ENCODE measurements at regions not wholly inside any gene's neighbourhood (a gene's known extent, or its start where the extent isn't known, plus 50 kb on each side); places are given as distances from the start of the nearest gene placed in this dataset.

- TF ChIP-seq, protein P1, sequence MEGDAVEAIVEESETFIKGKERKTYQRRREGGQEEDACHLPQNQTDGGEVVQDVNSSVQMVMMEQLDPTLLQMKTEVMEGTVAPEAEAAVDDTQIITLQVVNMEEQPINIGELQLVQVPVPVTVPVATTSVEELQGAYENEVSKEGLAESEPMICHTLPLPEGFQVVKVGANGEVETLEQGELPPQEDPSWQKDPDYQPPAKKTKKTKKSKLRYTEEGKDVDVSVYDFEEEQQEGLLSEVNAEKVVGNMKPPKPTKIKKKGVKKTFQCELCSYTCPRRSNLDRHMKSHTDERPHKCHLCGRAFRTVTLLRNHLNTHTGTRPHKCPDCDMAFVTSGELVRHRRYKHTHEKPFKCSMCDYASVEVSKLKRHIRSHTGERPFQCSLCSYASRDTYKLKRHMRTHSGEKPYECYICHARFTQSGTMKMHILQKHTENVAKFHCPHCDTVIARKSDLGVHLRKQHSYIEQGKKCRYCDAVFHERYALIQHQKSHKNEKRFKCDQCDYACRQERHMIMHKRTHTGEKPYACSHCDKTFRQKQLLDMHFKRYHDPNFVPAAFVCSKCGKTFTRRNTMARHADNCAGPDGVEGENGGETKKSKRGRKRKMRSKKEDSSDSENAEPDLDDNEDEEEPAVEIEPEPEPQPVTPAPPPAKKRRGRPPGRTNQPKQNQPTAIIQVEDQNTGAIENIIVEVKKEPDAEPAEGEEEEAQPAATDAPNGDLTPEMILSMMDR (IDR thresholded peaks at IDR 0.05; ENCODE audit: low read depth, low read length, missing input control), result no peak
Measured at GRCh38 chr1:187212377-187212776, 383.6 kb downstream of the PLA2G4A start (continued).

GRCh38 chr1:187226396-187226795, 397.6 kb downstream of the PLA2G4A start:
- Histone ChIP-seq H3K27ac (ENCODE audit: low read depth in 1 of 2, low read length in 2 of 2) (no peak overlapping the region), H3K4me3 (ENCODE audit: low read depth in 1 of 3, low read length in 3 of 3) (no peak overlapping the region), H3K9ac (ENCODE audit: low read depth in 1 of 2, low read length in 2 of 2) (no peak overlapping the region), H3K36me3 (ENCODE audit: control insufficient read depth in 4 of 4, insufficient read depth in 3 of 4, low read depth in 1 of 4, low read length in 3 of 4) (no peaks in the 10 kb centered on the region), H3K4me1 (ENCODE audit: control insufficient read depth in 4 of 4, insufficient read depth in 4 of 4, low read length in 3 of 4) (peaks cover 0 to 2% (median 0%) of the 10 kb centered on the region in 4 donors), H3K9me3 (ENCODE audit: control insufficient read depth in 4 of 4, low read length in 3 of 4) (no peaks in the 10 kb centered on the region), H3K27me3 (ENCODE audit: control insufficient read depth in 4 of 4, insufficient read depth in 4 of 4, low read length in 3 of 4) (no peaks in the 10 kb centered on the region)
- 69% methylated on average over 2 of the region's 2 CpGs for WGBS
- no peak for TF ChIP-seq ZBTB33 (IDR thresholded peaks at IDR 0.05)
- no peak for TF ChIP-seq TAF1 (conservative IDR thresholded peaks at IDR 0.05)
- TF ChIP-seq RXRA (IDR thresholded peaks at IDR 0.05), result no peak
- no peak for TF ChIP-seq GABPA (IDR thresholded peaks at IDR 0.05 in 1 of 2, conservative IDR thresholded peaks at IDR 0.05 in 1 of 2)
- DNase-seq (ENCODE audit: low spot score), result no peak

DNA sequence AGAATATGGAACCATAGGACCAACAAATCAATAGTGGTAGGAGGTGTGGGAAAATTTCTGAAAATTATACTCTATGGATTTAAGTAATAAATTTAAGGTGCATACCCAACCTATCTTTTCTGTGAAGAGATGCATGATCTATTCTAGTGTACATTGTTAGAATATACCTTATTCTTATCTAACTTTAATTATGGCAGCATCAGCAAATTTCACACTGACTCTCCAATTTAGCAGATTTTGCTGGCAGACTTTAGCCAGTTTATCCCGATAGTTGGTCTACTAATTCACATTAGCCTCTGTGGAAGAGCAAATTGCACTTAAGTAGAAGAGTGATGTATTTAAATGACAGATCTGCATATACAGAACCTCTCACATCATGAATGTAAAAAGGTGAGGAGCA, 400.0 kb downstream of the PLA2G4A start:
- no peak overlapping the region for H3K4me3 ChIP-seq (ENCODE audit: low read depth in 1 of 3, low read length in 3 of 3)
- no peak for TF ChIP-seq FOXA2 (IDR thresholded peaks at IDR 0.05)
- no peaks in the 10 kb centered on the region for H3K9me3 ChIP-seq (ENCODE audit: control insufficient read depth in 4 of 4, low read length in 3 of 4)
- H3K27ac ChIP-seq (ENCODE audit: low read depth in 1 of 2, low read length in 2 of 2), result no peak overlapping the region
- H3K27me3 ChIP-seq (ENCODE audit: control insufficient read depth in 4 of 4, insufficient read depth in 4 of 4, low read length in 3 of 4), result no peaks in the 10 kb centered on the region
- H3K36me3 ChIP-seq (ENCODE audit: control insufficient read depth in 4 of 4, insufficient read depth in 3 of 4, low read depth in 1 of 4, low read length in 3 of 4), result no peaks in the 10 kb centered on the region
- 69% methylated on average over 1 of the region's 1 CpG for WGBS
- DNase-seq (ENCODE audit: low spot score), result no peak
- H3K9ac ChIP-seq (ENCODE audit: low read depth in 1 of 2, low read length in 2 of 2), result no peak overlapping the region
- H3K4me1 ChIP-seq (ENCODE audit: control insufficient read depth in 4 of 4, insufficient read depth in 4 of 4, low read length in 3 of 4), result peaks cover 0 to 2% (median 0%) of the 10 kb centered on the region in 4 donors

- H3K9ac ChIP-seq (ENCODE audit: low read depth in 1 of 2, low read length in 2 of 2), result no peak overlapping the region
- H3K27ac ChIP-seq (ENCODE audit: low read depth in 1 of 2, low read length in 2 of 2), result no peak overlapping the region
- no peak for DNase-seq (ENCODE audit: low spot score)
- no peaks in the 10 kb centered on the region for H3K36me3 ChIP-seq (ENCODE audit: control insufficient read depth in 4 of 4, insufficient read depth in 3 of 4, low read depth in 1 of 4, low read length in 3 of 4)
- no peaks in the 10 kb centered on the region for H3K9me3 ChIP-seq (ENCODE audit: control insufficient read depth in 4 of 4, low read length in 3 of 4)
- H3K4me3 ChIP-seq (ENCODE audit: low read depth in 1 of 3, low read length in 3 of 3), result no peak overlapping the region
- no peaks in the 10 kb centered on the region for H3K27me3 ChIP-seq (ENCODE audit: control insufficient read depth in 4 of 4, insufficient read depth in 4 of 4, low read length in 3 of 4)
- TF ChIP-seq YY1 (IDR thresholded peaks at IDR 0.05) (no peak), TAF1 (conservative IDR thresholded peaks at IDR 0.05) (no peak), REST (IDR thresholded peaks at IDR 0.05) (no peak), JUND (IDR thresholded peaks at IDR 0.05) (no peak), FOXA2 (IDR thresholded peaks at IDR 0.05) (no peak), HNF4A (conservative IDR thresholded peaks at IDR 0.05) (no peak), RAD21 (IDR thresholded peaks at IDR 0.05) (no peak), EGR1 (IDR thresholded peaks at IDR 0.05; ENCODE audit: low read depth in 2 of 2) (no peak), ZBTB33 (IDR thresholded peaks at IDR 0.05) (no peak), RXRA (IDR thresholded peaks at IDR 0.05) (no peak)
- peaks cover 0 to 2% (median 0%) of the 10 kb centered on the region in 4 donors for H3K4me1 ChIP-seq (ENCODE audit: control insufficient read depth in 4 of 4, insufficient read depth in 4 of 4, low read length in 3 of 4)
Measured at GRCh38 chr1:187229496-187229895, 400.7 kb downstream of the PLA2G4A start.

Data from liver (tissue), 8 donors.